GM23338 (cell line): ENCODE measurements at regions not wholly inside any gene's neighbourhood (a gene's known extent, or its start where the extent isn't known, plus 50 kb on each side); places are given as distances from the start of the nearest gene placed in this dataset.

ENCODE experiments used
- ATAC-seq: fragments of 200-7000 bp; cut with Tn5 transposase; 3 replicates; pipeline ENCODE4 v1.9.1; 2020
- DNase-seq: peaks from one replicate; pipeline ENCODE4 v3.0.0-alpha.2; 2015; ENCODE audit warnings: low spot score
- H2AFZ ChIP-seq: fragments of 200-600 bp; sonication (generic); 2 replicates; pipeline ENCODE4 v1.8.0; 2016; ENCODE audit warnings: antibody characterized with exemption, mild to moderate bottlenecking, moderate library complexity
- H3F3A ChIP-seq: fragments of 200-600 bp; sonication (generic); replicated peaks from 2 replicates; pipeline ENCODE4 v1.8.0; 2017; ENCODE audit warnings: antibody characterized with exemption, mixed run types, low read depth
- H3K27ac ChIP-seq: fragments of 200-600 bp; sonication (generic); 2 replicates; pipeline ENCODE4 v1.6.1; 2016; ENCODE audit warnings: low read depth
- H3K27me3 ChIP-seq: fragments of 200-600 bp; sonication (generic); 2 replicates; pipeline ENCODE4 v1.8.0; 2016; ENCODE audit warnings: mild to moderate bottlenecking, mixed run types, moderate library complexity; ENCODE audit not compliant: insufficient read depth
- H3K36me3 ChIP-seq: fragments of 200-600 bp; sonication (generic); 2 replicates; pipeline ENCODE4 v1.8.0; 2016; ENCODE audit warnings: mild to moderate bottlenecking; ENCODE audit not compliant: insufficient read depth
- H3K4me1 ChIP-seq: fragments of 200-600 bp; sonication (generic); 2 replicates; pipeline ENCODE4 v1.8.0; 2016; ENCODE audit warnings: mild to moderate bottlenecking, moderate library complexity; ENCODE audit not compliant: insufficient read depth
- H3K4me2 ChIP-seq: fragments of 200-600 bp; sonication (generic); 2 replicates; pipeline ENCODE4 v1.7.1; 2017; ENCODE audit warnings: mixed run types
- H3K4me3 ChIP-seq: fragments of 200-600 bp; sonication (generic); 2 replicates; pipeline ENCODE4 v1.6.1; 2016; ENCODE audit warnings: mixed run types
- H3K79me2 ChIP-seq: fragments of 200-600 bp; sonication (generic); replicated peaks from 2 replicates; pipeline ENCODE4 v1.8.0; 2017; ENCODE audit warnings: mild to moderate bottlenecking; ENCODE audit not compliant: insufficient read depth
- H3K9me2 ChIP-seq: fragments of 200-600 bp; sonication (generic); 2 replicates; pipeline ENCODE4 v1.8.0; 2017; ENCODE audit not compliant: insufficient read depth
- H4K20me1 ChIP-seq: fragments of 200-600 bp; sonication (generic); replicated peaks from 2 replicates; pipeline ENCODE4 v1.8.0; 2017; ENCODE audit warnings: mild to moderate bottlenecking; ENCODE audit not compliant: insufficient read depth
- H3K27ac Mint-ChIP-seq: 2 replicates; pipeline ENCODE4 v1.8.0; 2020; ENCODE audit warnings: inconsistent platforms, mild to moderate bottlenecking, moderate library complexity, mixed read lengths
- H3K27me3 Mint-ChIP-seq: 3 replicates; pipeline ENCODE4 v1.8.0; 2022; ENCODE audit warnings: low read depth, mild to moderate bottlenecking, moderate library complexity, mixed read lengths, inconsistent platforms; ENCODE audit not compliant: insufficient read depth, poor library complexity
- H3K36me3 Mint-ChIP-seq: 3 replicates; pipeline ENCODE4 v1.8.0; 2021; ENCODE audit warnings: low read depth, mild to moderate bottlenecking, inconsistent platforms, moderate library complexity, mixed read lengths
- H3K4me1 Mint-ChIP-seq: 3 replicates; pipeline ENCODE4 v1.8.0; 2020; ENCODE audit warnings: mild to moderate bottlenecking, inconsistent platforms, mixed read lengths
- H3K4me3 Mint-ChIP-seq: 3 replicates; pipeline ENCODE4 v1.8.0; 2021; ENCODE audit warnings: moderate library complexity, mild to moderate bottlenecking, inconsistent platforms, mixed read lengths
- H3K9me3 Mint-ChIP-seq: 3 replicates; pipeline ENCODE4 v1.8.0; 2020; ENCODE audit warnings: moderate library complexity, mild to moderate bottlenecking, inconsistent platforms, mixed read lengths
- CREB1 ChIP-seq: fragments of 250-450 bp; sonication (Bioruptor Pico); IDR thresholded peaks from 2 replicates; pipeline ENCODE4 v1.5.0; 2020; ENCODE audit warnings: low read depth, mild to moderate bottlenecking, moderate library complexity
- EZH2 ChIP-seq: fragments of 200-600 bp; sonication (generic); IDR thresholded peaks from one replicate; pipeline ENCODE4 v1.8.0; 2017; ENCODE audit warnings: antibody characterized with exemption, mild to moderate bottlenecking, low read depth; ENCODE audit not compliant: unreplicated experiment
- EZH2phosphoT487 ChIP-seq: fragments of 200-600 bp; sonication (generic); IDR thresholded peaks from one replicate; pipeline ENCODE4 v1.8.1; 2018; ENCODE audit warnings: antibody characterized with exemption; ENCODE audit not compliant: unreplicated experiment
- JUNB ChIP-seq: IDR thresholded peaks from one replicate; pipeline ENCODE4 v1.6.1; 2016; ENCODE audit warnings: antibody characterized with exemption; ENCODE audit not compliant: unreplicated experiment
- NANOG ChIP-seq: IDR thresholded peaks from 2 replicates; pipeline ENCODE4 v1.6.1; 2016; ENCODE audit warnings: antibody characterized with exemption, borderline replicate concordance
- POLR2AphosphoS5 ChIP-seq: IDR thresholded peaks from 2 replicates; pipeline ENCODE4 v1.6.1; 2016; ENCODE audit warnings: antibody characterized with exemption, low read depth
- STAT1 ChIP-seq: IDR thresholded peaks from one replicate; pipeline ENCODE4 v1.6.1; 2016; ENCODE audit warnings: antibody characterized with exemption; ENCODE audit not compliant: unreplicated experiment
- ZNF114 ChIP-seq: fragments of 250-450 bp; sonication (Bioruptor Pico); IDR thresholded peaks from 2 replicates; pipeline ENCODE4 v1.5.0; 2020; ENCODE audit warnings: mild to moderate bottlenecking, moderate library complexity
- ZNF331 ChIP-seq: fragments of 250-450 bp; sonication (Bioruptor Pico); IDR thresholded peaks from 2 replicates; pipeline ENCODE4 v1.5.0; 2020; ENCODE audit warnings: low read depth, mild to moderate bottlenecking, moderate library complexity
- ZNF462 ChIP-seq: fragments of 250-450 bp; sonication (Bioruptor Pico); IDR thresholded peaks from 2 replicates; pipeline ENCODE4 v1.5.0; 2020; ENCODE audit warnings: mild to moderate bottlenecking, moderate library complexity
- TF ChIP-seq, protein P1 (sequence below): IDR thresholded peaks from one replicate; pipeline ENCODE4 v1.6.1; 2018; ENCODE audit warnings: antibody characterized with exemption; ENCODE audit not compliant: unreplicated experiment
- TF ChIP-seq, protein P2 (sequence below), 2 experiments: fragments of 200-600 bp in 1 of 2; sonication (generic) in 1 of 2; conservative IDR thresholded peaks; 2 replicates each; pipeline versions ENCODE4 v1.5.1 to v1.6.1; 2016 to 2017; ENCODE audit warnings: antibody characterized with exemption in 2 of 2, low read depth in 2 of 2, mild to moderate bottlenecking in 2 of 2, moderate library complexity in 1 of 2
- TF ChIP-seq, protein P3 (sequence below): IDR thresholded peaks from 2 replicates; pipeline ENCODE4 v1.6.1; 2016; ENCODE audit warnings: antibody characterized with exemption

DNA sequence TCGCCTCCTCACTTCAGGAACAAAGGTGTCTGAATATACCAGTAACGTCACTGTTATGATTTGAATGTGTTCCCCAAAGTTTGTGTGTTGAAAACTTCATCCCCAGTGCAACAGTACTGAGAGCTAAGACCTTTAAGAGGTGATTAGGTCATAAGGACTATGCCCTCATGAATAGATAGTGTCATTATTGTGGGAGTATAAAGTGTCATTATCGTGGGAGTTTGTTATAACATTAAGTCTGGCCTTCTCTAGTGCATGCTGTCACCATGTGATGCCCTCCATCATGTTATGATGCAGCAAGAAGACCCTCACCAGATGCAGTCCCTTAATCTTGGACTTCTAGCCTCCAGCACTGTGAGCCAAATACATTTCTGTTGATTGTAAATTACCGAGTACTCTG, 53.7 kb upstream of the TLE3 start:
- peaks cover 24% of the 10 kb centered on the region for H3K27me3 Mint-ChIP-seq
- no peaks in the 10 kb centered on the region; the same call in 2 of the 3 replicates for H3K9me3 Mint-ChIP-seq
- H3K9me2 ChIP-seq = no peaks in the 10 kb centered on the region
- H2AFZ ChIP-seq = no peak overlapping the region
- no peak for ATAC-seq
- no peak overlapping the region for H3K4me3 Mint-ChIP-seq
- peaks cover 16% of the 10 kb centered on the region; the same call in 1 of the 2 replicates for H3K4me1 ChIP-seq
- no peaks in the 10 kb centered on the region for H3K36me3 ChIP-seq
- H4K20me1 ChIP-seq = no peaks in the 10 kb centered on the region
- H3K79me2 ChIP-seq = no peaks in the 10 kb centered on the region
- H3K27me3 ChIP-seq = no peaks in the 10 kb centered on the region
- TF ChIP-seq, protein P1, sequence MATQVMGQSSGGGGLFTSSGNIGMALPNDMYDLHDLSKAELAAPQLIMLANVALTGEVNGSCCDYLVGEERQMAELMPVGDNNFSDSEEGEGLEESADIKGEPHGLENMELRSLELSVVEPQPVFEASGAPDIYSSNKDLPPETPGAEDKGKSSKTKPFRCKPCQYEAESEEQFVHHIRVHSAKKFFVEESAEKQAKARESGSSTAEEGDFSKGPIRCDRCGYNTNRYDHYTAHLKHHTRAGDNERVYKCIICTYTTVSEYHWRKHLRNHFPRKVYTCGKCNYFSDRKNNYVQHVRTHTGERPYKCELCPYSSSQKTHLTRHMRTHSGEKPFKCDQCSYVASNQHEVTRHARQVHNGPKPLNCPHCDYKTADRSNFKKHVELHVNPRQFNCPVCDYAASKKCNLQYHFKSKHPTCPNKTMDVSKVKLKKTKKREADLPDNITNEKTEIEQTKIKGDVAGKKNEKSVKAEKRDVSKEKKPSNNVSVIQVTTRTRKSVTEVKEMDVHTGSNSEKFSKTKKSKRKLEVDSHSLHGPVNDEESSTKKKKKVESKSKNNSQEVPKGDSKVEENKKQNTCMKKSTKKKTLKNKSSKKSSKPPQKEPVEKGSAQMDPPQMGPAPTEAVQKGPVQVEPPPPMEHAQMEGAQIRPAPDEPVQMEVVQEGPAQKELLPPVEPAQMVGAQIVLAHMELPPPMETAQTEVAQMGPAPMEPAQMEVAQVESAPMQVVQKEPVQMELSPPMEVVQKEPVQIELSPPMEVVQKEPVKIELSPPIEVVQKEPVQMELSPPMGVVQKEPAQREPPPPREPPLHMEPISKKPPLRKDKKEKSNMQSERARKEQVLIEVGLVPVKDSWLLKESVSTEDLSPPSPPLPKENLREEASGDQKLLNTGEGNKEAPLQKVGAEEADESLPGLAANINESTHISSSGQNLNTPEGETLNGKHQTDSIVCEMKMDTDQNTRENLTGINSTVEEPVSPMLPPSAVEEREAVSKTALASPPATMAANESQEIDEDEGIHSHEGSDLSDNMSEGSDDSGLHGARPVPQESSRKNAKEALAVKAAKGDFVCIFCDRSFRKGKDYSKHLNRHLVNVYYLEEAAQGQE = no peak
- TF ChIP-seq CREB1 (CRISPR knock-in tag) = no peak
- TF ChIP-seq ZNF462 (CRISPR knock-in tag) = no peak
- no peak for TF ChIP-seq STAT1
- TF ChIP-seq JUNB = no peak
- no peak for TF ChIP-seq EZH2
- TF ChIP-seq NANOG = no peak
- no peak for TF ChIP-seq POLR2AphosphoS5
- TF ChIP-seq, protein P2, sequence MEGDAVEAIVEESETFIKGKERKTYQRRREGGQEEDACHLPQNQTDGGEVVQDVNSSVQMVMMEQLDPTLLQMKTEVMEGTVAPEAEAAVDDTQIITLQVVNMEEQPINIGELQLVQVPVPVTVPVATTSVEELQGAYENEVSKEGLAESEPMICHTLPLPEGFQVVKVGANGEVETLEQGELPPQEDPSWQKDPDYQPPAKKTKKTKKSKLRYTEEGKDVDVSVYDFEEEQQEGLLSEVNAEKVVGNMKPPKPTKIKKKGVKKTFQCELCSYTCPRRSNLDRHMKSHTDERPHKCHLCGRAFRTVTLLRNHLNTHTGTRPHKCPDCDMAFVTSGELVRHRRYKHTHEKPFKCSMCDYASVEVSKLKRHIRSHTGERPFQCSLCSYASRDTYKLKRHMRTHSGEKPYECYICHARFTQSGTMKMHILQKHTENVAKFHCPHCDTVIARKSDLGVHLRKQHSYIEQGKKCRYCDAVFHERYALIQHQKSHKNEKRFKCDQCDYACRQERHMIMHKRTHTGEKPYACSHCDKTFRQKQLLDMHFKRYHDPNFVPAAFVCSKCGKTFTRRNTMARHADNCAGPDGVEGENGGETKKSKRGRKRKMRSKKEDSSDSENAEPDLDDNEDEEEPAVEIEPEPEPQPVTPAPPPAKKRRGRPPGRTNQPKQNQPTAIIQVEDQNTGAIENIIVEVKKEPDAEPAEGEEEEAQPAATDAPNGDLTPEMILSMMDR (conservative IDR thresholded peaks at IDR 0.05; ENCODE audit: low read depth in 2 of 2) = no peak
- TF ChIP-seq, protein P3, sequence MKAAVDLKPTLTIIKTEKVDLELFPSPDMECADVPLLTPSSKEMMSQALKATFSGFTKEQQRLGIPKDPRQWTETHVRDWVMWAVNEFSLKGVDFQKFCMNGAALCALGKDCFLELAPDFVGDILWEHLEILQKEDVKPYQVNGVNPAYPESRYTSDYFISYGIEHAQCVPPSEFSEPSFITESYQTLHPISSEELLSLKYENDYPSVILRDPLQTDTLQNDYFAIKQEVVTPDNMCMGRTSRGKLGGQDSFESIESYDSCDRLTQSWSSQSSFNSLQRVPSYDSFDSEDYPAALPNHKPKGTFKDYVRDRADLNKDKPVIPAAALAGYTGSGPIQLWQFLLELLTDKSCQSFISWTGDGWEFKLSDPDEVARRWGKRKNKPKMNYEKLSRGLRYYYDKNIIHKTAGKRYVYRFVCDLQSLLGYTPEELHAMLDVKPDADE = no peak
- no peak for TF ChIP-seq ZNF114
- TF ChIP-seq EZH2phosphoT487 = no peak
- no peak for TF ChIP-seq ZNF331 (CRISPR knock-in tag)
- H3F3A ChIP-seq = no peaks in the 10 kb centered on the region
- H3K27ac Mint-ChIP-seq = no peak overlapping the region
- DNase-seq = no peak
- no peak overlapping the region for H3K4me2 ChIP-seq
- H3K36me3 Mint-ChIP-seq = no peaks in the 10 kb centered on the region
- no peak overlapping the region for H3K27ac ChIP-seq
- H3K4me3 ChIP-seq = no peak overlapping the region
- H3K4me1 Mint-ChIP-seq = peaks cover 30% of the 10 kb centered on the region
